ENCODE measurements at regions not wholly inside any gene's neighbourhood (a gene's known extent, or its start where the extent isn't known, plus 50 kb on each side); places are given as distances from the start of the nearest gene placed in this dataset.

GRCh38 chr14:86570371-86570770, 1040.4 kb downstream of the FLRT2 start:
- no peaks in the 10 kb centered on the region for H3K27me3 ChIP-seq (ENCODE audit: control insufficient read depth, insufficient read depth, low read length)
- H3K27ac ChIP-seq (ENCODE audit: low read length) = no peak overlapping the region
- DNase-seq = no peak
- no peak overlapping the region for H3K4me3 ChIP-seq (ENCODE audit: low read length)
- no peaks in the 10 kb centered on the region for H3K36me3 ChIP-seq (ENCODE audit: control insufficient read depth, insufficient read depth, low read length)
- no peaks in the 10 kb centered on the region for H3K4me1 ChIP-seq (ENCODE audit: control insufficient read depth, insufficient read depth, low read length)
- H3K9me3 ChIP-seq (ENCODE audit: control insufficient read depth, low read depth, low read length) = peaks cover 4% of the 10 kb centered on the region

DNA sequence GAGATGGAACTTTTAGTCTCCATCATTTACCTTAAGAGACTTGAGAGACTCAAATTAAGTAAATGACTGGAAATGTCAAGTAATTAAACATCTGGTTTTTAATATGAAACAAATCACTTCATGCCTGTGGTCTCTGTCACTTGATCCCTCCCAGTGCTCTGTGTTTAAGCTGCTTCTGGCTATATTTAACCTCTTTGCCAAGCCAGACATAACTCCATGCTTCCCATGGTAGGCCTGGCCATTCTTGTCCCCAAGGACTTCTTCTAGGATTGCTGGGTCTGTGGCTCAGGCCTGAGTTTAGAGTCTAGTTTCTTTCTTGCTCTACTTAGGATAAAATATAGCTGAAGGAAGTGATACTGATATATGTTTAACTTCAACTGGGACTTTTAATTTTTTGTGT, 1013.6 kb downstream of the FLRT2 start:
- Histone ChIP-seq H3K4me3 (ENCODE audit: low read length) (no peak overlapping the region), H3K27ac (ENCODE audit: low read length) (no peak overlapping the region), H3K9me3 (ENCODE audit: control insufficient read depth, low read depth, low read length) (no peaks in the 10 kb centered on the region), H3K27me3 (ENCODE audit: control insufficient read depth, insufficient read depth, low read length) (no peaks in the 10 kb centered on the region), H3K36me3 (ENCODE audit: control insufficient read depth, insufficient read depth, low read length) (no peaks in the 10 kb centered on the region), H3K4me1 (ENCODE audit: control insufficient read depth, insufficient read depth, low read length) (no peaks in the 10 kb centered on the region)
- no peak for DNase-seq

DNA sequence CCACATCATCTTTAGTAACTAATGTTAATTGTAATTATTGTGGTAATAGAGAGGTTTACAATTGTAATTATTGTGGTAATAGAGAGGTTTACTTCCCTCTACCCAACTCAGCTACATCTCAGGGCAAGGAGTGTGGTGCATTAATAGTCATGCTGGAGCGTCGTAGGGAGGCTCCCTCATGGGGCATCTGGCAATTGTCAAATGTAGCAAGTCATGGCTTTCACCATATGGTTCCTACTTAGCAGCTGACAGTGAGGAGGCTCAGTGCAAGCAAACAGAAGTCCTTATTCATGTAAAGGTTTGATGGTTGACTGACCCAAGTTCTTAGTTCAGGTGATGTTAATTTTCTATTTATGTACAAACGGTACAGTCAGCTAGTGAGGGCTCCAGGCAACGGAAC, 1012.0 kb downstream of the FLRT2 start:
- Histone ChIP-seq H3K4me3 (ENCODE audit: low read length) (no peak overlapping the region), H3K27ac (ENCODE audit: low read length) (no peak overlapping the region), H3K4me1 (ENCODE audit: control insufficient read depth, insufficient read depth, low read length) (no peaks in the 10 kb centered on the region), H3K9me3 (ENCODE audit: control insufficient read depth, low read depth, low read length) (no peaks in the 10 kb centered on the region), H3K36me3 (ENCODE audit: control insufficient read depth, insufficient read depth, low read length) (no peaks in the 10 kb centered on the region), H3K27me3 (ENCODE audit: control insufficient read depth, insufficient read depth, low read length) (no peaks in the 10 kb centered on the region)
- WGBS (ENCODE audit: insufficient coverage, low lambda C conversion rate) = no CpG with 5 or more reads among the region's 4 CpGs
- no peak for DNase-seq

GRCh38 chr14:86540636-86541247, 1010.8 kb downstream of the FLRT2 start:
- no peak overlapping the region for H3K4me3 ChIP-seq (ENCODE audit: low read length)
- H3K9me3 ChIP-seq (ENCODE audit: control insufficient read depth, low read depth, low read length) = no peaks in the 10 kb centered on the region
- H3K27me3 ChIP-seq (ENCODE audit: control insufficient read depth, insufficient read depth, low read length) = no peaks in the 10 kb centered on the region
- no peak overlapping the region for H3K27ac ChIP-seq (ENCODE audit: low read length)
- WGBS (ENCODE audit: insufficient coverage, low lambda C conversion rate) = no CpG with 5 or more reads among the region's 6 CpGs
- H3K36me3 ChIP-seq (ENCODE audit: control insufficient read depth, insufficient read depth, low read length) = no peaks in the 10 kb centered on the region
- no peaks in the 10 kb centered on the region for H3K4me1 ChIP-seq (ENCODE audit: control insufficient read depth, insufficient read depth, low read length)
- no peak for DNase-seq

GRCh38 chr14:86539361-86540070, 1009.6 kb downstream of the FLRT2 start:
- H3K27me3 ChIP-seq (ENCODE audit: control insufficient read depth, insufficient read depth, low read length) = no peaks in the 10 kb centered on the region
- WGBS (ENCODE audit: insufficient coverage, low lambda C conversion rate) = 80% methylated on average over 1 of the region's 2 CpGs
- no peak overlapping the region for H3K4me3 ChIP-seq (ENCODE audit: low read length)
- no peak overlapping the region for H3K27ac ChIP-seq (ENCODE audit: low read length)
- no peaks in the 10 kb centered on the region for H3K4me1 ChIP-seq (ENCODE audit: control insufficient read depth, insufficient read depth, low read length)
- DNase-seq = no peak
- no peaks in the 10 kb centered on the region for H3K9me3 ChIP-seq (ENCODE audit: control insufficient read depth, low read depth, low read length)
- H3K36me3 ChIP-seq (ENCODE audit: control insufficient read depth, insufficient read depth, low read length) = no peaks in the 10 kb centered on the region

DNA sequence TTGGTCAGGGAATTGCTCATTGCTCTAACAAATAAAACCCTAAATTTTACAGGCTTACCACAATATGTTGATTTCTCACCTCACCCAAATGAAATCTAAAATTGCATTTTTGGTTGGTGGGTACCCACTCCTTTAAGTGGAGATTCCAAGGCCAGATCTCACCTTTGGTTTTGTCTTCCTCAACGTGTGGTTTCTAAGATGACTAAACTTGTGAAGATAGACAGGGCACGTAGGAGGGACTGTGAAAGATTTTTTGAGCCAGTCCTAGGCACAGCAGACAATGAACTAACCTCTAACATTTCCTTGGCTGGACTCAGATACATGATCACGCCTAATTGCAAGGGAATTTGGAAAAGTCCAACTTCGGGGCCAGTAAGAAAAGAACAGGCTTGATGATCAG, 1003.9 kb downstream of the FLRT2 start:
- Histone ChIP-seq H3K27me3 (ENCODE audit: control insufficient read depth, insufficient read depth, low read length) (no peaks in the 10 kb centered on the region), H3K27ac (ENCODE audit: low read length) (no peak overlapping the region), H3K4me3 (ENCODE audit: low read length) (no peak overlapping the region), H3K9me3 (ENCODE audit: control insufficient read depth, low read depth, low read length) (no peaks in the 10 kb centered on the region), H3K4me1 (ENCODE audit: control insufficient read depth, insufficient read depth, low read length) (no peaks in the 10 kb centered on the region), H3K36me3 (ENCODE audit: control insufficient read depth, insufficient read depth, low read length) (no peaks in the 10 kb centered on the region)
- DNase-seq = no peak
- WGBS (ENCODE audit: insufficient coverage, low lambda C conversion rate) = 90% methylated on average over 2 of the region's 4 CpGs

GRCh38 chr14:86532219-86532618, 1002.3 kb downstream of the FLRT2 start:
- no peaks in the 10 kb centered on the region for H3K27me3 ChIP-seq (ENCODE audit: control insufficient read depth, insufficient read depth, low read length)
- H3K27ac ChIP-seq (ENCODE audit: low read length) = no peak overlapping the region
- no peak overlapping the region for H3K4me3 ChIP-seq (ENCODE audit: low read length)
- no peak for DNase-seq
- no peaks in the 10 kb centered on the region for H3K4me1 ChIP-seq (ENCODE audit: control insufficient read depth, insufficient read depth, low read length)
- no peaks in the 10 kb centered on the region for H3K9me3 ChIP-seq (ENCODE audit: control insufficient read depth, low read depth, low read length)
- H3K36me3 ChIP-seq (ENCODE audit: control insufficient read depth, insufficient read depth, low read length) = no peaks in the 10 kb centered on the region

DNA sequence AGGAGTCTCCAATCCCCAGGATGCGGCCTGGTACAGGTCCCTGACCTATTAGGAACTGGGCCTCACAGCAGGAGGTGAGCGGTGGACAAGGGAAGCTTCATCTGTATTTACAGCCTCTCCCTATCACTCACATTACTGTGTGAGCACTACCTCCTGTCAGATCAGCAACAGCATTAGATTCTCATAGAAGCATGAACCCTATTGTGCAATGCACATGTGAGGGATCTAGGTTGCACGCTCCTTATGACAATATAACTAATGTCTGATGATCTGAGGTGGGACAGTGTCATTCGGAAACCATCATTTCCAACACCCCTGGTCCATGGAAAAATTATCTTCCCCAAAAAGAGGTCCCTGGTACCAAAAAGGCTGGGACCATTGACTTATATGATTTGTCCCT, 1000.5 kb downstream of the FLRT2 start:
- H3K9me3 ChIP-seq (ENCODE audit: control insufficient read depth, low read depth, low read length) = no peaks in the 10 kb centered on the region
- H3K27me3 ChIP-seq (ENCODE audit: control insufficient read depth, insufficient read depth, low read length) = no peaks in the 10 kb centered on the region
- no peak overlapping the region for H3K4me3 ChIP-seq (ENCODE audit: low read length)
- H3K27ac ChIP-seq (ENCODE audit: low read length) = no peak overlapping the region
- no peaks in the 10 kb centered on the region for H3K36me3 ChIP-seq (ENCODE audit: control insufficient read depth, insufficient read depth, low read length)
- no peaks in the 10 kb centered on the region for H3K4me1 ChIP-seq (ENCODE audit: control insufficient read depth, insufficient read depth, low read length)
- WGBS (ENCODE audit: insufficient coverage, low lambda C conversion rate) = no CpG with 5 or more reads among the region's 4 CpGs
- DNase-seq = no peak

DNA sequence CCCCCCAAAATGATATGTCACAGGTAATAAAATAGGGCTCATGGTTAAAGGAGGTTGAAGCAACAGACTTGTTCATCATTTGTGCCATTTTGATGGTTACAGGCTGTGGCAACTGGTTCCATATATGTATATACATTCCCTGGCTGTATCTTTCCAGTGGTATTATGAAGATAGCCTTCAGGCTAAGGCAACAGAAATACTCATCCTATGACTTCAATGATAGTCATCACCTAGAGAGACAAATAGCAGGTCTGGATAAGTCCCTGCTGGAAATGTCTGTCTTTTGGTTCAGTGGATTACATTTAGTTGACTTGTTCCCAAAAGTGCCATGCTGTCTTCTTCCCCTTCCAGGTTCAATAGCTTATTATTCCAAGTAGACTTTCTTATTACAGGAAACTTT, 997.4 kb downstream of the FLRT2 start:
- H3K4me1 ChIP-seq (ENCODE audit: control insufficient read depth, insufficient read depth, low read length) = no peaks in the 10 kb centered on the region
- H3K27me3 ChIP-seq (ENCODE audit: control insufficient read depth, insufficient read depth, low read length) = no peaks in the 10 kb centered on the region
- no peaks in the 10 kb centered on the region for H3K36me3 ChIP-seq (ENCODE audit: control insufficient read depth, insufficient read depth, low read length)
- H3K9me3 ChIP-seq (ENCODE audit: control insufficient read depth, low read depth, low read length) = no peaks in the 10 kb centered on the region
- H3K27ac ChIP-seq (ENCODE audit: low read length) = no peak overlapping the region
- H3K4me3 ChIP-seq (ENCODE audit: low read length) = no peak overlapping the region
- DNase-seq = no peak

GRCh38 chr14:86525673-86526072, 995.7 kb downstream of the FLRT2 start:
- Histone ChIP-seq H3K27me3 (ENCODE audit: control insufficient read depth, insufficient read depth, low read length) (no peaks in the 10 kb centered on the region), H3K4me1 (ENCODE audit: control insufficient read depth, insufficient read depth, low read length) (no peaks in the 10 kb centered on the region), H3K36me3 (ENCODE audit: control insufficient read depth, insufficient read depth, low read length) (no peaks in the 10 kb centered on the region), H3K9me3 (ENCODE audit: control insufficient read depth, low read depth, low read length) (no peaks in the 10 kb centered on the region), H3K27ac (ENCODE audit: low read length) (no peak overlapping the region), H3K4me3 (ENCODE audit: low read length) (no peak overlapping the region)
- no CpG with 5 or more reads among the region's 3 CpGs for WGBS (ENCODE audit: insufficient coverage, low lambda C conversion rate)
- no peak for DNase-seq

DNA sequence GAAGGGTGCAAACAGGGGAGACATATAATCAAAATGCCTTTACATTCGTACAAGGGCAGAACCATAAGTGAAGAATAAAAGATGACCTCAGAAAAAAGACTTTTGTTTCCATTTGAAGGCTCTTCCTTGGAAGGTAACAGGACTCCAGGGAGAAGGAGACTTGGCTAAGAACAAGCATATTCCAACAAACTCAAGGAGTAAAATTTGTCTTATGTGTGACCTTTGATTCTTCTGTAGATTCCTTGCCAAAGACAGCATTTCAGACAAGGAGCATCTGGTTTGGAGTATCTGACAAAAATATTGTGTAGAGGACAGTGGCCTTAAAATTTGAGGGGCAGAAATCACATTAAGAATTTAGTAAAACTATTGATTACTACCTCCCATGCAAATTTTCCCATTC, 991.9 kb downstream of the FLRT2 start:
- WGBS (ENCODE audit: insufficient coverage, low lambda C conversion rate) = 50% methylated on average over 1 of the region's 1 CpG
- DNase-seq = no peak
- no peak overlapping the region for H3K4me3 ChIP-seq (ENCODE audit: low read length)
- no peaks in the 10 kb centered on the region for H3K9me3 ChIP-seq (ENCODE audit: control insufficient read depth, low read depth, low read length)
- no peaks in the 10 kb centered on the region for H3K36me3 ChIP-seq (ENCODE audit: control insufficient read depth, insufficient read depth, low read length)
- H3K27me3 ChIP-seq (ENCODE audit: control insufficient read depth, insufficient read depth, low read length) = no peaks in the 10 kb centered on the region
- H3K27ac ChIP-seq (ENCODE audit: low read length) = no peak overlapping the region
- H3K4me1 ChIP-seq (ENCODE audit: control insufficient read depth, insufficient read depth, low read length) = no peaks in the 10 kb centered on the region

Data from large intestine (tissue), 3 donors.